Caco-2 (cell line): ENCODE measurements at regions not wholly inside any gene's neighbourhood (a gene's known extent, or its start where the extent isn't known, plus 50 kb on each side); places are given as distances from the start of the nearest gene placed in this dataset.

Source experiments
- BruUV-seq: library from RNA; stranded (reverse); fragments of 400-500 nt; replicated peaks from 2 replicates; lab custom pipeline; 2021; lab: Mats Ljungman, UMichigan
- CTCF ChIA-PET: fragments of 300-600 bp; sonication (Branson Sonifier 250); formaldehyde crosslinking; loops from one replicate; lab custom pipeline; 2022; ENCODE audit warnings: antibody characterized with exemption; lab: Charles Lee
- POLR2A ChIA-PET: fragments of 300-600 bp; sonication (Branson Sonifier 250); formaldehyde crosslinking; loops from one replicate; lab custom pipeline; 2022; ENCODE audit warnings: antibody characterized with exemption; lab: Charles Lee
- DNase-seq, 2 experiments: peaks; one replicate each; pipeline versions ENCODE4 v3.0.0 to v3.0.0-alpha.2; 2020 to 2022
- H3K27me3 ChIP-seq: replicated peaks from 2 replicates; pipeline ENCODE4 v1.6.0; 2011; ENCODE audit warnings: low read length; ENCODE audit not compliant: control insufficient read depth, insufficient read depth
- H3K36me3 ChIP-seq: 2 replicates; pipeline ENCODE4 v1.5.1; 2011; ENCODE audit warnings: low read length; ENCODE audit not compliant: control insufficient read depth, insufficient read depth
- H3K4me1 ChIP-seq: fragments of 250-450 bp; sonication (Bioruptor Pico); 2 replicates; pipeline ENCODE4 v1.5.1; 2020; ENCODE audit warnings: mild to moderate bottlenecking
- H3K4me3 ChIP-seq: 2 replicates; pipeline ENCODE4 v1.5.1; 2011; ENCODE audit warnings: low read depth, mild to moderate bottlenecking, control low read depth, low read length
- H3K9me3 ChIP-seq: fragments of 250-450 bp; sonication (Bioruptor Pico); 2 replicates; pipeline ENCODE4 v1.5.1; 2020; ENCODE audit warnings: mild to moderate bottlenecking, moderate library complexity
- H3K27ac Mint-ChIP-seq: one replicate; pipeline ENCODE4 v1.8.0; 2022; ENCODE audit warnings: mixed read lengths; ENCODE audit not compliant: unreplicated experiment
- H3K27me3 Mint-ChIP-seq: one replicate; pipeline ENCODE4 v1.8.0; 2022; ENCODE audit warnings: mixed read lengths; ENCODE audit not compliant: insufficient read depth, unreplicated experiment
- H3K36me3 Mint-ChIP-seq: one replicate; pipeline ENCODE4 v1.8.0; 2022; ENCODE audit warnings: mild to moderate bottlenecking, mixed read lengths; ENCODE audit not compliant: insufficient read depth, unreplicated experiment
- H3K4me1 Mint-ChIP-seq: one replicate; pipeline ENCODE4 v1.8.0; 2022; ENCODE audit warnings: low read depth, mixed read lengths; ENCODE audit not compliant: unreplicated experiment
- H3K4me3 Mint-ChIP-seq: one replicate; pipeline ENCODE4 v1.8.0; 2022; ENCODE audit warnings: mild to moderate bottlenecking, moderate library complexity, mixed read lengths; ENCODE audit not compliant: unreplicated experiment
- H3K9me3 Mint-ChIP-seq: one replicate; pipeline ENCODE4 v1.8.0; 2022; ENCODE audit warnings: mixed read lengths; ENCODE audit not compliant: unreplicated experiment
- intact Hi-C: fragments of 100-400 bp; cut with micrococcal nuclease; formaldehyde crosslinking; loops from one replicate; pipeline ENCODE4 v1.10.0; 2022; ENCODE audit not compliant: unreplicated experiment
- TF ChIP-seq, protein P1 (sequence below), 2 experiments: fragments of 200-600 bp in 1 of 2; IDR thresholded peaks; 1 replicate in 1 of 2; 2 replicates in 1 of 2; pipeline versions ENCODE4 v1.5.1 to v1.8.0; 2011 to 2022; ENCODE audit warnings: antibody characterized with exemption in 1 of 2, control low read depth in 1 of 2, inconsistent platforms in 1 of 2, low read depth in 1 of 2, low read length in 1 of 2, mild to moderate bottlenecking in 1 of 2, moderate library complexity in 1 of 2; ENCODE audit not compliant: insufficient read depth in 1 of 2, severe bottlenecking in 1 of 2, unreplicated experiment in 1 of 2

GRCh38 chr13:106177146-106177545 is 358.3 kb downstream of the EFNB2 start:
- no peak for DNase-seq
- H3K4me3 ChIP-seq = no peak overlapping the region
- no peaks in the 10 kb centered on the region for H3K36me3 ChIP-seq
- TF ChIP-seq, protein P1, sequence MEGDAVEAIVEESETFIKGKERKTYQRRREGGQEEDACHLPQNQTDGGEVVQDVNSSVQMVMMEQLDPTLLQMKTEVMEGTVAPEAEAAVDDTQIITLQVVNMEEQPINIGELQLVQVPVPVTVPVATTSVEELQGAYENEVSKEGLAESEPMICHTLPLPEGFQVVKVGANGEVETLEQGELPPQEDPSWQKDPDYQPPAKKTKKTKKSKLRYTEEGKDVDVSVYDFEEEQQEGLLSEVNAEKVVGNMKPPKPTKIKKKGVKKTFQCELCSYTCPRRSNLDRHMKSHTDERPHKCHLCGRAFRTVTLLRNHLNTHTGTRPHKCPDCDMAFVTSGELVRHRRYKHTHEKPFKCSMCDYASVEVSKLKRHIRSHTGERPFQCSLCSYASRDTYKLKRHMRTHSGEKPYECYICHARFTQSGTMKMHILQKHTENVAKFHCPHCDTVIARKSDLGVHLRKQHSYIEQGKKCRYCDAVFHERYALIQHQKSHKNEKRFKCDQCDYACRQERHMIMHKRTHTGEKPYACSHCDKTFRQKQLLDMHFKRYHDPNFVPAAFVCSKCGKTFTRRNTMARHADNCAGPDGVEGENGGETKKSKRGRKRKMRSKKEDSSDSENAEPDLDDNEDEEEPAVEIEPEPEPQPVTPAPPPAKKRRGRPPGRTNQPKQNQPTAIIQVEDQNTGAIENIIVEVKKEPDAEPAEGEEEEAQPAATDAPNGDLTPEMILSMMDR (IDR thresholded peaks at IDR 0.05; ENCODE audit: insufficient read depth in 1 of 2, low read depth in 1 of 2, low read length in 1 of 2, severe bottlenecking in 1 of 2, unreplicated experiment in 1 of 2) = no peak
- peaks cover 31% of the 10 kb centered on the region for H3K4me1 Mint-ChIP-seq
- H3K9me3 Mint-ChIP-seq = peaks cover 3% of the 10 kb centered on the region
- H3K9me3 ChIP-seq = no peaks in the 10 kb centered on the region
- ChIA-PET CTCF (no interaction called here), POLR2A (no interaction called here)
- no peaks in the 10 kb centered on the region for H3K27me3 ChIP-seq
- no peaks in the 10 kb centered on the region for H3K27me3 Mint-ChIP-seq
- H3K4me3 Mint-ChIP-seq = no peak overlapping the region
- BruUV-seq = no TSS peak
- intact Hi-C loops = no loop called here
- H3K27ac Mint-ChIP-seq = no peak overlapping the region
- H3K4me1 ChIP-seq = peaks cover 17% of the 10 kb centered on the region; the same call in 1 of the 2 replicates
- no peaks in the 10 kb centered on the region for H3K36me3 Mint-ChIP-seq

DNA sequence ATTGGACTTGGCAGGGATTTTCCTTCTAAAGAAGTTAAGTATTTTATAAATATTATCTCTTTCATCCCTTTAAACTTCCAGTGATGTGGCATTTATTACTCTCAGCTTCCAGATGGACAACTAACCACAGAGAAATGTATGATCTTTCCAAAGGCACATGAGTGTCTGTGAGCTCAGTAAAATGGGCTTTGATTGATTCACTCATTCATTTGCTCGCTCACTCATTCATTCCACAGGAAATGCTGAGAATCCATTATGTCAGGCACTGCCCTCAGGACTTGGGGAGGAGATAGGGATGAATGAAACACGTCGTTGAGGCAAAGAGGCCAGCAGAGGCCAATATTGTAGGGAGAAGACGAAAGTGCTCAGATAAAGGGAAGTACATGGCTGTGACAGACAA is 359.3 kb downstream of the EFNB2 start:
- H3K36me3 Mint-ChIP-seq = no peaks in the 10 kb centered on the region
- H3K4me3 ChIP-seq = no peak overlapping the region
- peaks cover 17% of the 10 kb centered on the region; the same call in 1 of the 2 replicates for H3K4me1 ChIP-seq
- H3K27ac Mint-ChIP-seq = no peak overlapping the region
- no peaks in the 10 kb centered on the region for H3K27me3 Mint-ChIP-seq
- ChIA-PET CTCF (no interaction called here), POLR2A (no interaction called here)
- TF ChIP-seq, protein P1 (IDR thresholded peaks at IDR 0.05; ENCODE audit: insufficient read depth in 1 of 2, low read depth in 1 of 2, low read length in 1 of 2, severe bottlenecking in 1 of 2, unreplicated experiment in 1 of 2) = no peak
- intact Hi-C loops = no loop called here
- H3K27me3 ChIP-seq = no peaks in the 10 kb centered on the region
- no peaks in the 10 kb centered on the region for H3K9me3 Mint-ChIP-seq
- no peak for DNase-seq
- no peaks in the 10 kb centered on the region for H3K36me3 ChIP-seq
- H3K4me1 Mint-ChIP-seq = peaks cover 29% of the 10 kb centered on the region
- BruUV-seq = no TSS peak
- no peaks in the 10 kb centered on the region for H3K9me3 ChIP-seq
- H3K4me3 Mint-ChIP-seq = no peak overlapping the region

DNA sequence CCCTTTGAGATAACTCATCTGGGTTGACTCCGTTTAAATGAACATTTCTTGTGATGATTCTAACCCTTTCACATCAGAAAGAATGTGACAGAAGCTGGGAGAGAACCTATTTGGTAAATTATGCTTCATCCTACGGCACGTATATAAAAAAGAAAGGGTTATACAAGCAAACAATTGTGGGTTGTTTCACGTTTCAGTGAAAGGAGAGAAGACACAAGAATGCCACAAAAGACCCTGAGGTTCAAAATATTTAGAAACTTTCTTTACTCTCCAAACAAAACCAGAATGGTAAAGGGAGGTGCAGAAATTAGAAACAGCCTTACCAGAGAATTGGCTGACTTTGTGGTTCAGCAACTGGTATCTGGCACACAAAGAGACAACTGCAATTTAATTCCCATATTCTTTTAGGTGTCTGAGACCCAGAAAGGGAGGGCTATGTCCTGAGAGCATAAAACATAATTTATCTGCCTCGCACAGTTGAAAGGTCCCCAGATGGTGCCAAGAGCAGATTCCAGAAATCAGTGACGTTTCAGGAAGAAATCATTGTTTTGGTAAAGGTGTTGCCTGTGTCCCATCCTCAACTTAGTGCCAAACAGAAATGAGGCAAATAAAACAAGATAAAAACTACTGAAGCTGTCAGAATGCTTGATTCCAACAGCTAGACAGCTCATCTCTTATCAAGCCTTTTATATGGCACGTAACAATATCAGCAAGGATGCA is 361.4 kb downstream of the EFNB2 start:
- Mint-ChIP-seq H3K27ac (no peak overlapping the region), H3K9me3 (no peaks in the 10 kb centered on the region), H3K36me3 (no peaks in the 10 kb centered on the region), H3K27me3 (no peaks in the 10 kb centered on the region), H3K4me3 (no peak overlapping the region), H3K4me1 (peaks cover 20% of the 10 kb centered on the region)
- DNase-seq = no peak
- intact Hi-C loops = no loop called here
- no TSS peak for BruUV-seq
- Histone ChIP-seq H3K4me3 (no peak overlapping the region), H3K9me3 (no peaks in the 10 kb centered on the region), H3K27me3 (no peaks in the 10 kb centered on the region), H3K4me1 (peaks cover 11% of the 10 kb centered on the region; the same call in 1 of the 2 replicates), H3K36me3 (no peaks in the 10 kb centered on the region)
- ChIA-PET POLR2A (no interaction called here), CTCF (no interaction called here)
- TF ChIP-seq, protein P1 (IDR thresholded peaks at IDR 0.05; ENCODE audit: insufficient read depth in 1 of 2, low read depth in 1 of 2, low read length in 1 of 2, severe bottlenecking in 1 of 2, unreplicated experiment in 1 of 2) = no peak
